ENCODE measurements at regions not wholly inside any gene's neighbourhood (a gene's known extent, or its start where the extent isn't known, plus 50 kb on each side); places are given as distances from the start of the nearest gene placed in this dataset.

DNA sequence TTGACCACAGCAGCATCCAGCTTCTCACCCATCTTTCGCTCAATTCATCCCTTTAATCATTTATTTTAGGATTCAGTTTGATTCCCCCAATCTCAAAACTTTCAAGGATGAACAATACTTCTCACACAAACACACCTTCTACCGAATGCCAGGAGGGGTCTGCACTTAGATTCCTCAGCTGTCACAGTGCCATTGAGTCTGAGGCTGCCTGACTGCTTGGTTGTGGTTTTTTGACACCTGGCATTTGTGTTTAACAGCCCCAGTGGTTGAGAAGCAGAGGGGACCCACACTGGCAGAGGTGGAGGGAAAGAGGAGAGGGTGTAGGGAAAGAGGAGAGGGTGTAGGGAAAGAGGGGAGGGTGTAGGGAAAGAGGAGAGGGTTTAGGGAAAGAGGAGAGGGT is 54.9 kb downstream of the PALM2AKAP2 start:
- DNase-seq (no peak), ATAC-seq (ENCODE audit: low read depth) (no peak)
- no peaks in the 10 kb centered on the region for H4K20me1 ChIP-seq (ENCODE audit: control insufficient read depth, insufficient read depth, low read length, poor library complexity, severe bottlenecking)
- H2AFZ ChIP-seq (ENCODE audit: insufficient read depth, low read depth, low read length, poor library complexity, severe bottlenecking) = no peak overlapping the region
- H3K4me3 Mint-ChIP-seq = no peak overlapping the region
- H3K36me3 ChIP-seq (replicated peaks in 1 of 2; ENCODE audit: control extremely low read depth in 1 of 2, control insufficient read depth in 1 of 2, extremely low read depth in 1 of 2, insufficient read depth in 2 of 2, low read length in 1 of 2) = no peaks in the 10 kb centered on the region
- H3K4me1 ChIP-seq (ENCODE audit: control insufficient read depth in 2 of 2, insufficient read depth in 2 of 2, low read length in 2 of 2) = no peaks in the 10 kb centered on the region
- H3K4me3 ChIP-seq (ENCODE audit: control extremely low read depth in 1 of 5, extremely low read depth in 1 of 5, insufficient read depth in 1 of 5, low read depth in 2 of 5, low read length in 4 of 5) = no peak overlapping the region
- no peak overlapping the region for H3K27ac ChIP-seq (ENCODE audit: low read length in 2 of 2)
- peaks cover 0 to 18% (median 5%) of the 10 kb centered on the region in 4 experiments for H3K27me3 ChIP-seq (replicated peaks in 1 of 4; ENCODE audit: control extremely low read depth in 1 of 4, control insufficient read depth in 3 of 4, insufficient read depth in 4 of 4, low read length in 3 of 4)
- no peak overlapping the region for H3K27ac Mint-ChIP-seq
- H3K9me3 Mint-ChIP-seq (ENCODE audit: insufficient read depth) = no peaks in the 10 kb centered on the region
- H3K4me1 Mint-ChIP-seq = no peaks in the 10 kb centered on the region
- intact Hi-C loops (cut with micrococcal nuclease) = no loop called here
- H3K9me3 ChIP-seq (ENCODE audit: control extremely low read depth in 1 of 3, control insufficient read depth in 2 of 3, insufficient read depth in 1 of 3, low read length in 2 of 3) = peaks cover 0 to 14% (median 0%) of the 10 kb centered on the region in 3 donors
- H3K79me2 ChIP-seq (ENCODE audit: control insufficient read depth, insufficient read depth, low read length) = no peaks in the 10 kb centered on the region
- 100% methylated on average over 1 of the region's 2 CpGs for WGBS (ENCODE audit: insufficient coverage)
- TF ChIP-seq EZH2 (IDR thresholded peaks at IDR 0.05; ENCODE audit: borderline replicate concordance, insufficient read depth, low read depth, low read length, poor library complexity, severe bottlenecking) = no peak
- no peak overlapping the region for H3K4me2 ChIP-seq (replicated peaks; ENCODE audit: low read depth, low read length, poor library complexity, severe bottlenecking)
- peaks cover 38% of the 10 kb centered on the region for H3K27me3 Mint-ChIP-seq
- ChIA-PET CTCF (no interaction called here), POLR2A (no interaction called here)
- no peak overlapping the region for H3K9ac ChIP-seq (ENCODE audit: low read length)

- Histone ChIP-seq H3K9ac (ENCODE audit: low read length) (no peak overlapping the region), H4K20me1 (ENCODE audit: control insufficient read depth, insufficient read depth, low read length, poor library complexity, severe bottlenecking) (no peaks in the 10 kb centered on the region), H3K4me3 (ENCODE audit: control extremely low read depth in 1 of 5, extremely low read depth in 1 of 5, insufficient read depth in 1 of 5, low read depth in 2 of 5, low read length in 4 of 5) (no peak overlapping the region), H3K36me3 (replicated peaks in 1 of 2; ENCODE audit: control extremely low read depth in 1 of 2, control insufficient read depth in 1 of 2, extremely low read depth in 1 of 2, insufficient read depth in 2 of 2, low read length in 1 of 2) (no peaks in the 10 kb centered on the region), H2AFZ (ENCODE audit: insufficient read depth, low read depth, low read length, poor library complexity, severe bottlenecking) (no peak overlapping the region), H3K79me2 (ENCODE audit: control insufficient read depth, insufficient read depth, low read length) (no peaks in the 10 kb centered on the region), H3K4me1 (ENCODE audit: control insufficient read depth in 2 of 2, insufficient read depth in 2 of 2, low read length in 2 of 2) (no peaks in the 10 kb centered on the region), H3K9me3 (ENCODE audit: control extremely low read depth in 1 of 3, control insufficient read depth in 2 of 3, insufficient read depth in 1 of 3, low read length in 2 of 3) (no peaks in the 10 kb centered on the region), H3K4me2 (replicated peaks; ENCODE audit: low read depth, low read length, poor library complexity, severe bottlenecking) (no peak overlapping the region), H3K27me3 (replicated peaks in 1 of 4; ENCODE audit: control extremely low read depth in 1 of 4, control insufficient read depth in 3 of 4, insufficient read depth in 4 of 4, low read length in 3 of 4) (no peaks in the 10 kb centered on the region), H3K27ac (ENCODE audit: low read length in 2 of 2) (no peak overlapping the region)
- ChIA-PET CTCF (interaction anchor here (0.6 kb wide), 1 partner anchor 631 kb away, joined by 6 read pairs; no protein-coding TSS in a partner anchor), POLR2A (no interaction called here)
- Mint-ChIP-seq H3K9me3 (ENCODE audit: insufficient read depth) (no peaks in the 10 kb centered on the region), H3K4me1 (no peaks in the 10 kb centered on the region), H3K27me3 (peaks cover 14% of the 10 kb centered on the region), H3K27ac (no peak overlapping the region), H3K4me3 (no peak overlapping the region)
- ATAC-seq (ENCODE audit: low read depth) (no peak), DNase-seq (no peak)
- intact Hi-C loops (cut with micrococcal nuclease) = no loop called here
- TF ChIP-seq CTCF (IDR thresholded peaks at IDR 0.05) = no peak
- TF ChIP-seq EZH2 (IDR thresholded peaks at IDR 0.05; ENCODE audit: borderline replicate concordance, insufficient read depth, low read depth, low read length, poor library complexity, severe bottlenecking) = no peak
- WGBS (ENCODE audit: insufficient coverage) = 95% methylated on average over 11 of the region's 11 CpGs
These were observed 63.6 kb downstream of the PALM2AKAP2 start for GRCh38 chr9:109843641-109844040.

All from B cell (primary cell).